ENCODE measurements at regions not wholly inside any gene's neighbourhood (a gene's known extent, or its start where the extent isn't known, plus 50 kb on each side); places are given as distances from the start of the nearest gene placed in this dataset.
"Not testable (repeated sequence)": the region's sequence is repeated elsewhere in the genome, so short reads cannot be mapped to it uniquely, and the experiment has no call there.

DNA sequence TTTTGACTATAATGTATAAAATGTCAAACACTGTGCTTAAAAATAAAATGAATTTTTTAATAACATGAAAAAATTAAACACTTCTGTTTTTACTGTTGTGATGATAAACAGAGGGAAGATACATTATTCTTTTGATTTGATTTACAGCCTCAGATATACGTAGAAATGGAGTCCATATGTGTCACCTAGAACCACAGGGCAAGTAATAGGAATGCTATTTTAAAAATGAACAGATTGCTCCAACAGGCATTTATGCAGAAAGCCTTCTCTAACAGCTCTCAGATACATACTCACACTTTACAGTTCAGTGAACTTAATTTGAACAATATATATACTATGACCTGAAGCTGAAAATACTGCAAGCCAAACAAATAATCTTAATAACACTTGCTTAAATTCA is 1551.0 kb downstream of the GRIK2 start:
- no peak for FAIRE-seq
- TF ChIP-seq POLR2A (IDR thresholded peaks at IDR 0.05; ENCODE audit: low read depth, low read length): no peak
- no peak for DNase-seq (ENCODE audit: insufficient read length, low spot score)

DNA sequence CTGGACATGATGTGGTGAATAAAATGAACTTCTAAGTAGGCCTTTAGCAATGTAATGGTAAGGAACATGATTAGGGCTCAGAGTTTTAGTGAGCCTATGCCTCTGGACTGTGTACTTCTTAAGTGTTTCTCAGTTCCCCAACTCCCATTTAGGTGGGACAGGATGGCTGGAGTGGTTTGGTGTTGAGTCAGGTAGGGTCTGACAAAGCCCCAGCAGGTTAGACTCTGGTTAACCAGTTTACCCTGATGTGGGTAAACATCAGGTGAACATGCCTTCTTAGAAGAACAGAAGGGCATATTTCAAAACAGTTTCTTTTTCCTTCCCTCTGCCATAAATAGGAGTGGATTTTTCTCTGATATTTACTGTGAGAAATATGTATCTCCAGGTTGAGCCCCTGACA is 1548.7 kb downstream of the GRIK2 start:
- FAIRE-seq: no peak
- TF ChIP-seq POLR2A (IDR thresholded peaks at IDR 0.05; ENCODE audit: low read depth, low read length): no peak

DNA sequence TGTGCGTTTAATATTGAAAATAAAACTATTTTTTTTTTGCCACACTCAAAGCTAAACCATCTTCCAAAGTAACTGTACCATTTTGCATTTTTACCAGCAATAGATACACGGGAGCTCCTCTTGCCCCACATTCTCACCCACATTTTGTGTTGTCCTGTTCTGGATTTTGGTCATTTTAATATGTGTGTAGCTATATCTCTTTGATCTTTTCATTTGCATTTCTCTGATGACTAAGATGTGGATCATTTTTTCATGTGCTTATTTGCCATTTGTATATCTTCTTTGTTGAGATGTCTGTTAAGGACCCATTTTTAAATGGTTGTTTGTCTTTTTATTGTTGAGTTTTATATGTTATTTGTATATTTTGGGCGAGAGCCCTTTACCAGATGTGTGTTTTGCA is 1543.5 kb downstream of the GRIK2 start:
- no peak for FAIRE-seq
- DNase-seq (ENCODE audit: insufficient read length, low spot score): no peak
- no peak for TF ChIP-seq POLR2A (IDR thresholded peaks at IDR 0.05; ENCODE audit: low read depth, low read length)

More for the DNA sequence above, 1548.7 kb downstream of the GRIK2 start:
- DNase-seq (ENCODE audit: insufficient read length, low spot score): no peak

DNA sequence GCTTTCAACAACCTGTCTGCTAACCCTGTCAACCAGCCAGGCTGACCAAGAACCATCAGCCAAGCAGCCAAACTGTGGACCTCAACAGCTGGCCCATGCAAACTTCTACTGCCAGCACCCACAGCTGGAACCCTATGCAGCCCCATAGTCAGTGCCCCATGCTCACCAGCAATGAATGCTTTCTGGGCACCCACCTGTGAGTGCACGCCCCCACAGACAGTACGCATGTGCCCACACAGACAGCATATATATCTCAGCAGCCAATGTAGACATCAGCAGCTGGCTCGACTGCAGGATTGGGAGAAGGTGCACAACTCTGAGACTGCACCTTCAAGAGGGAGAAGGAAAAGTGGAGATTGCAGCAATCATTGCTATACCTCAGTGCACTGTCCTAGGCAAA is 1534.6 kb downstream of the GRIK2 start:
- no peak for TF ChIP-seq POLR2A (IDR thresholded peaks at IDR 0.05; ENCODE audit: low read depth, low read length)
- DNase-seq (ENCODE audit: insufficient read length, low spot score) (no peak), FAIRE-seq (no peak)

DNA sequence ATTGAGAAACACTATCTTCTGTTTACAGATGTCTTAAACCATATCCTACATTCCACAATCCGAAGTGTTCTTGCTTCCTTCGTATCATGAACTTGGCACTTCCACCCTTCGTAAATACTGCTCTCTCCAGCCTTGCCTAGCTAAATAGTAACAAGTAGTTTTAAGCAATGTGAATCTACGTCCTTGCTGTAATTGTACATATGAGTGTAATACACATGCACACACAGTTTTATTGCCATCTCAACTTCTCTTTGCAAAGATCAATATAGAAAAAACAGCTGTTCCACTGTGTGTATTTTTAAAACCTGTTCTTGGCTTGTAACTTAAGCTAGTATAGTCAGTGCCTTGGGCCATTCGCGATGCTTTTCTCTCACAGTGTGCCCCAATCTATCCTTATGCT is 1524.7 kb downstream of the GRIK2 start:
- no peak for TF ChIP-seq POLR2A (IDR thresholded peaks at IDR 0.05; ENCODE audit: low read depth, low read length)
- no peak for FAIRE-seq
- DNase-seq (ENCODE audit: insufficient read length, low spot score): no peak

DNA sequence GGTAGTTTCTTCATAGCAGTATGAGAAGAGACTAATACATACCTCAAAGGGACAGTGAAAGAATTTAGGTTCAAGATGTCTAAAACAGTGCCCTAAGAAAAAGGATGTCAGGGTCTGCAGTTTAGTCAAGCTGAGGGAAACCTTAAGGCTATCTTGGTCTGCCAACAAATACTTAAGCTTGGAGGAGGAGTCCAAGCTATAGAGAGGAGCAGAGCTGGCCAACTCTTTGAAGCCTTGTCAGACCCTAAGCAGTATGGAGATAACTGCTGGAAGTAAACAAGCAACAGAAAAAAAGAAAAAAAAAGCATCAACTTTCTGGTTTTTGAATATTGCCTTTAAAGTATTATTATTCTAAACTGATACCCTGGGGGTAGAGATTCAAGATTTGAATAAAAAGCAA is 1518.1 kb downstream of the GRIK2 start:
- no peak for DNase-seq (ENCODE audit: insufficient read length, low spot score)
- FAIRE-seq: no peak
- no peak for TF ChIP-seq POLR2A (IDR thresholded peaks at IDR 0.05; ENCODE audit: low read depth, low read length)

DNA sequence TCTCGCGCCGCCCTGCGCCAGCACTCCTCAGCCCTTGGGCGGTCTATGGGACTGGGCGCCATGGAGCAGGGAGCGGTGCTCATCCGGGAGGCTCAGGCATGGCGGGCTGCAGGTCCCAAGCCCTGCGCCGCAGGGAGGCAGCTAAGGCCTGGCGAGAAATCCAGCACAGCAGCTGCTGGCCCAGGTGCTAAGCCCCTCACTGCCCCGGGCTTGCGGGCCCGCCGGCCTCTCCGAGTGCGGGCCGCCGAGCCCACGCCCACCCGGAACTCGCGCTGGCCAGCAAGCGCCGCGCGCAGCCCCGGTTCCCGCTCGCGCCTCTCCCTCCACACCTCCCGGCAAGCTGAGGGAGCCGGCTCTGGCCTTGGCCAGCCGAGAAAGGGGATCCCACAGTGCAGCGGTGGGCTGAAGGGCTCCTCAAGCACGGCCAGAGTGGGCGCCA is 1517.2 kb downstream of the GRIK2 start:
- FAIRE-seq; DNase-seq (ENCODE audit: insufficient read length, low spot score): not testable (repeated sequence)

DNA sequence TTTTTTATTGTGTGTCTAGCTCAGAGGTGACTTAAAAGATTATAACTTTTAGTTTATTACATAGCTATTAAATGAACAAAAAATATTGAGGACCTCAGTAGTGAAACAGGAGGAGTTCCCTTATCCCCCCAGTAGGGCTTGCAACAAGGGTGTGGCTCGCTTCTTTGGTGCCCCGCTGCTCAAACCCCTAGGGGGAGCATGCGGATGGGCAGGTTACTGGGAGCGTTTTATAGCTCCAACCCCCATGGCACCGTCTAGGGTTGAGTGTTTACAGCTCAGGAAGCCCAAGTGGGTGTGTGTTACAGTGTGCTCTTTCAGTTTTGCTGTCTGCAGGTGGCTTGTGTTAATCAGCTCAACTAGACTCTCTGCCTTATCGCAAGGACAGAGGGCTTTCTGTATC is 1513.7 kb downstream of the GRIK2 start:
- no peak for TF ChIP-seq POLR2A (IDR thresholded peaks at IDR 0.05; ENCODE audit: low read depth, low read length)
- DNase-seq (ENCODE audit: insufficient read length, low spot score) (no peak), FAIRE-seq (no peak)

DNA sequence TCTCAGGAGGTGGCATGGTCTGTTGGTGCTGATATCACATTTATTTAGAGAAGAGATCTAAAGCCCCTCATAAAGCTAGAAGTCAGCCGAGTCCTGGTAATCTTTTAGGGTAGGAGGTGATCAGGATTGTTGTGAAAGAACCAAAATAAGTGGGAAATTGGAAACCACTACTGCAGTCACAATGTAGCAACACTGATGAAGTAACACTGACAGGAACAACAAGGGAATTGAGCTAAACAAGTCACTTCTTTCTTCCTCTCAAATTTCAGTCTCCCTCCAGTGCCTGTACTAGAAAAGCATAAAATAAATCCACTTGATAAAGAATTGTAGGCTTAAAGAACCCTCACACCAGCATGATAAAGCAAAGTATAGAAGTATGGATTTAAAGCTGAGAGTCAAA is 1509.0 kb downstream of the GRIK2 start:
- TF ChIP-seq POLR2A (IDR thresholded peaks at IDR 0.05; ENCODE audit: low read depth, low read length): no peak
- DNase-seq (ENCODE audit: insufficient read length, low spot score) (no peak), FAIRE-seq (no peak)

DNA sequence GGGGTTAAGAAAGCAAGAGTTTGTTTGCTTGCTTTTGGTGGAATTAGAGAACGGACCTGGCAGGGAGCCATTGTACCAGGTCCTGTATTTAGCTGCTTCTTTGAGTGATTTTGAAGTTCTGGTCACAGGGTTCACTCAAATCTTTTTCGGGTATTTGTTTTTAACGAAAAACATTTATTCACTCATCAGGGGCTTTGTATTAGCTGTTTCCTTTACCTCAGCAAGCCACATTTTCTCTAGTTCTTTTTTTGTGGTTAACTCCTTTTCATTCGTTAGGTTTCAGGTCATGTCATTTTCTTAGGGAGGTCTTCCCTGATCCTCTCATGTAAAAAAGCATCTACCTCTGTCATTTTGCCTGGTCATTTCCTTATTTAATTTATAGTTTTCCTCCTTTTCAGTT is 1502.2 kb downstream of the GRIK2 start:
- TF ChIP-seq POLR2A (IDR thresholded peaks at IDR 0.05; ENCODE audit: low read depth, low read length): no peak
- FAIRE-seq (no peak), DNase-seq (ENCODE audit: insufficient read length, low spot score) (no peak)

DNA sequence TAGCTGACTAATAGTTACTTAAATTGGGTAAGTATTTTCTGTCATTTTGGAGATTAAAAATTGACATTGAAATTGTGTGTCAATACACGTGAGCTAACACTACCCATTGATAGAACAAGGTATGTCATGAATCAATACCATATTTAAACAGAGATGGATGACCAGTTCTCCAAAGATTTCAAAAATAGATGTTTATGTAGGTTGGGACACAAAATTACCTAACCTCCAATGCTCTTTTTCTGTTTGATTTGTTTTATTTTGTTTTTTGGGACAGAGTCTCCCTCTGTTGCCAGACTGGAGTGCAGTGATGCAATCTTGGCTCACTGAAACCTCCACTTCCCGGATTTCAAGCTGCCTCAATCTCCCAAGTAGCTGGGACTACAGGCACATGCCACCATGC is 1491.7 kb downstream of the GRIK2 start:
- DNase-seq (ENCODE audit: insufficient read length, low spot score) (no peak), FAIRE-seq (no peak)
- TF ChIP-seq POLR2A (IDR thresholded peaks at IDR 0.05; ENCODE audit: low read depth, low read length): no peak

DNA sequence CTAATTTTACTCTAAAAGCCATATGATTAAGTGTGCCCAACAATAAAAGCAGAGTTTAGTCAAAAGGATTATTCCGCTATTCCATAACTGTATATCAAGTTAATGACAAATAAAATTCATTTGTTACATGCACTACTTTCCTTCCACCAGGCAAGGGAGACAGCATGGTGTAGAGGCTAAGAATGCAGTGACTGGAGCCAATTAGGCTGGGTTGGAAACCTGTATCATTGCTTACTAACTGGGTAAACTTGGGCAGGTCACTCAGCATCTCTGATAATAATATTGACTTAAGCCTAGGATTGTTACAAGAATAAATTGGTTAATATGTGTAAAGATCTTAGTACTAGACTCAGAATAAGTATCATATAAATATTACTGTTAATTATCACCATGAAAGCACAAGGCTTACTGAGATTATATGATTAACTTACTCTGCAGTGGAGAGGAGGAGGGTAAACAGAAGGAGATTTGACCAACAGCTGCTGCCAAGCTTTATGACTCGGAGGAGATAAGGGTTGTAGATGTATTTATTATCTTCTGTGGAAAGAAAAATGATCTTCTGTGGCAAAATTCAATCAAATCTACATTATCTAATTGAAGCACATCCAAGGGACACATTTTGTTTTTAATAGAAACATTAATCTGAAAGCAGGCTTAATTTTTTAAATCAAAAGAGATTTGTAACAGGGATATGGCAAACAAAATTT is 1459.9 kb downstream of the GRIK2 start:
- FAIRE-seq: no peak
- DNase-seq (ENCODE audit: insufficient read length, low spot score): no peak

DNA sequence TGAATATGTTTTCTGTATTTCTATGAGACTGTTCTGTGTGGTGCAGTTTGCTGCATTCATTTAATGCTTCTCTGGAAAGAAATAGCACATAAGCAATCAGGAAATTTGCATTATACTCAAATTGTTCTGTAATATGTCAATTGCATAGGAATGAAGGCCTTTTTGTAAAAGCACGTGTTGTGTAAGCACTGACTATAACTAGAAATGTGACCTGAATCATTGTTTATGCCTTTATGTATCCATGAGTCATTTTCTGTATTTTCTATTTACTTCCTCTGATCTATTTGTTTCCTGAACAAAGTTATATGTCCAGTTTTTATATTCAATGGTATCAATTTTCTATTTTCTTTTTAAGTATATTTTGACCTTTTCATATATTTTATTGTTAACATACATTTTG is 1455.3 kb downstream of the GRIK2 start:
- DNase-seq (ENCODE audit: insufficient read length, low spot score): no peak
- no peak for FAIRE-seq
- TF ChIP-seq POLR2A (IDR thresholded peaks at IDR 0.05; ENCODE audit: low read depth, low read length): no peak

More for the DNA sequence above, 1459.9 kb downstream of the GRIK2 start:
- no peak for TF ChIP-seq POLR2A (IDR thresholded peaks at IDR 0.05; ENCODE audit: low read depth, low read length)

DNA sequence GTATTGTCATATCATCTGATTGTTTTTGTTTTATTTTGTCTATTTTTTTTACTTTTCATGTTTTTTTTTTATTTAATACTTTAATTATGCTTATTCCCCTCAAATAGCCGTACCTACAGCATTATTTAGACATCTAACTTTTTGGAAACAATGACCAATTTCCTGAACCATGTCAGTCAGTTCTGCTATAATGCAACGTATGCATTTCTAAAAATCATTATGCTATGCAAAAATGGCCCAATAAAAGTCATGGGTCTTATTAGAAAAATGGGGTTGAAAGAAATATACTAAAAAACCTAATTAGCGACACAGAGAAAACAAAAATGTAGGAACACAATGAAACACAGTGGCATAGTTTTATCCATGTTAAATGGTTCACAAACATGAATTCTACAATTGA is 1454.7 kb downstream of the GRIK2 start:
- TF ChIP-seq POLR2A (IDR thresholded peaks at IDR 0.05; ENCODE audit: low read depth, low read length): no peak
- no peak for FAIRE-seq
- DNase-seq (ENCODE audit: insufficient read length, low spot score): no peak

DNA sequence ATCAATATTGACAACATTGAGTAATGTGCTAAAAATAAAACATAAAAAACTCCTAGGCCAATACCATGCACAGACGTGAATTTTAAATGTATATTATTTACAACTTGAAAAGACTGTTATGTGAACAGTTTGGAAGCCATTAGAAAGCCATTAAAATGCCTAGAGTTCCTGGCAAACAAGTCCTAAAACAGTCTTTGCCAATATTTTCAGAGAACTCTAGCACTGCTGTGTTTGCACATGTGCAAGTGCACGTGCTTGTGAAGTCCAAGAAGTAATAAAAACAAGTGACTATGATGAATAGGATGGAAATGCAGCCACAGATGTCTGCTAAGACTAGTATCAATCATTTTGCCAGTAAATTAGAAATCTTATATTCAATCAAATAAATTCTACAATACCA is 1447.6 kb downstream of the GRIK2 start:
- FAIRE-seq: no peak
- DNase-seq (ENCODE audit: insufficient read length, low spot score): no peak

DNA sequence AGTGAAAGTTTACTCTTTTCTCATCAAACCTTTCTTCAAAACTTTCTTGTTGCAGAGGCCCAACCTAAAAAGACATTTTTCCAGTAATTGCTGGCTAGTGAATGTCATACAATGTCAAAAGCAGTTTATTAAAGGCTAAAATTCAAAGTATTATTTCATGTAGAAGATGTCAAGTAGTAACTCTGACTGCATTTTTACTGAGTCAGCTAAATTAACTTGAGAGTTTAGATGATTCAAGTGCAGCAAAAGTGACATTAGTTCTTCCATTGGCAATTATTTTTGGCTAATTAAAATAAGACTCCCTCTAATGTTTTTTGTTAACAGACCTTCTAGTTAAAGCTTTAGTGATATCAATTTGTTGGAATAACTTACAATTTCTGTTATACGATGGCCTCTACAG is 1438.5 kb downstream of the GRIK2 start:
- no peak for DNase-seq (ENCODE audit: insufficient read length, low spot score)
- no peak for FAIRE-seq

More for the DNA sequence above, 1447.6 kb downstream of the GRIK2 start:
- TF ChIP-seq POLR2A (IDR thresholded peaks at IDR 0.05; ENCODE audit: low read depth, low read length): no peak

More for the DNA sequence above, 1438.5 kb downstream of the GRIK2 start:
- TF ChIP-seq POLR2A (IDR thresholded peaks at IDR 0.05; ENCODE audit: low read depth, low read length): no peak
